ENCODE measurements at regions not wholly inside any gene's neighbourhood (a gene's known extent, or its start where the extent isn't known, plus 50 kb on each side); places are given as distances from the start of the nearest gene placed in this dataset.
"Not testable (repeated sequence)": the region's sequence is repeated elsewhere in the genome, so short reads cannot be mapped to it uniquely, and the experiment has no call there.

DNA sequence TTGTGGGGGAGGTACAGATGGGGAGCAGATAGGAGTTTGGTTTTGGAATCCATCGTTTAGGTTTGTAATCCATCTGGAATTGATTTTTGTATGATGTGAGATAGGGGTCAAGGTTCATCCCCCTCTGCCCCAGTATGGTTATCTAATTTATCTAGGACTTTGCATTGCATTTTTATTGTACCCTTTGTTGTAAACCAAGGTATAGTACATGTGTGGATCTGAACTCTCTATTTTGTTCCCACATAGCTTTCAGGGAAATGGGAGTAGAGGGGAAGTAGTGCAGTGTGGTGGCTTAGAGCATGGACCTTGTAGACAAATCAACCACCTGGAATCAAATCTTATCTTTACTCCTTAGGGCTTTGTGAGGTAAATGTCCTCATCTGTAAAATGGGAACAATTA, 65.7 kb downstream of the RAD54L2 start:
- no peak for DNase-seq
- H2AFZ ChIP-seq, result no peak overlapping the region
- no peaks in the 10 kb centered on the region for H3K9me2 ChIP-seq (ENCODE audit: insufficient read depth)
- ChIA-PET POLR2A (ENCODE audit: unreplicated experiment) (no interaction called here), CTCF (interaction anchor here (0.6 kb wide), 1 partner anchor 182 kb away, joined by 4 read pairs; no protein-coding TSS in a partner anchor)
- H3K27me3 ChIP-seq (ENCODE audit: insufficient read depth, low read depth), result no peaks in the 10 kb centered on the region
- intact Hi-C loops (cut with micrococcal nuclease; ENCODE audit: unreplicated experiment), result no loop called here
- no peaks in the 10 kb centered on the region for H3F3A ChIP-seq (ENCODE audit: insufficient read depth, low read depth)
- no peak for TF ChIP-seq EZH2 (IDR thresholded peaks at IDR 0.05; ENCODE audit: low read depth)
- TF ChIP-seq, protein P1, sequence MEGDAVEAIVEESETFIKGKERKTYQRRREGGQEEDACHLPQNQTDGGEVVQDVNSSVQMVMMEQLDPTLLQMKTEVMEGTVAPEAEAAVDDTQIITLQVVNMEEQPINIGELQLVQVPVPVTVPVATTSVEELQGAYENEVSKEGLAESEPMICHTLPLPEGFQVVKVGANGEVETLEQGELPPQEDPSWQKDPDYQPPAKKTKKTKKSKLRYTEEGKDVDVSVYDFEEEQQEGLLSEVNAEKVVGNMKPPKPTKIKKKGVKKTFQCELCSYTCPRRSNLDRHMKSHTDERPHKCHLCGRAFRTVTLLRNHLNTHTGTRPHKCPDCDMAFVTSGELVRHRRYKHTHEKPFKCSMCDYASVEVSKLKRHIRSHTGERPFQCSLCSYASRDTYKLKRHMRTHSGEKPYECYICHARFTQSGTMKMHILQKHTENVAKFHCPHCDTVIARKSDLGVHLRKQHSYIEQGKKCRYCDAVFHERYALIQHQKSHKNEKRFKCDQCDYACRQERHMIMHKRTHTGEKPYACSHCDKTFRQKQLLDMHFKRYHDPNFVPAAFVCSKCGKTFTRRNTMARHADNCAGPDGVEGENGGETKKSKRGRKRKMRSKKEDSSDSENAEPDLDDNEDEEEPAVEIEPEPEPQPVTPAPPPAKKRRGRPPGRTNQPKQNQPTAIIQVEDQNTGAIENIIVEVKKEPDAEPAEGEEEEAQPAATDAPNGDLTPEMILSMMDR (conservative IDR thresholded peaks at IDR 0.05), result no peak
- H3K79me2 ChIP-seq (ENCODE audit: low read depth), result no peaks in the 10 kb centered on the region
- no TSS peak for BruUV-seq (replicated peaks)
- H3K4me2 ChIP-seq, result no peak overlapping the region
- H3K9me3 ChIP-seq (ENCODE audit: insufficient read depth, low read depth), result no peaks in the 10 kb centered on the region
- H3K27ac ChIP-seq, result no peak overlapping the region
- no peaks in the 10 kb centered on the region for H4K20me1 ChIP-seq (ENCODE audit: insufficient read depth)
- H3K4me1 ChIP-seq (replicated peaks; ENCODE audit: insufficient read depth), result no peaks in the 10 kb centered on the region
- H3K4me3 ChIP-seq, result no peak overlapping the region
- no peaks in the 10 kb centered on the region for H3K36me3 ChIP-seq (ENCODE audit: low read depth)

DNA sequence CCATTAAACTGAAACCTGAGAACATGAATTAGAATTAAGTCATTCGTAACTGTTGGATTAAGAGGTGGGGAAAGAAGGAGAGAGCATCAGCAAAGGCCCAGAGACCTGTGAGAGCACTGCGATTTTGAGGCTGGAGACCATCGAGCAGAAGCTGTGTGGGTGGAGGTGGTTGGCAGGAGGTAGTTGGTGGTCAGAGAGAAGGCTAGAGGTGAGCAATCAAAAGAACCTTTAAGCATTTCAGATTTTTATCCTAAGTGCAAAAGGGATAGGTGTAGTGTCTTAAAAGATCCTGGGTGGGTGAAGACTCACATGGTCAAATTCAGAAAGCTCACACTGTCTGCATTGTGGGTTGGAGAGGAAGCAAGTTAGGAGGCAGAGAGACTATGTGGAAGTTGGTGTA, 65.1 kb upstream of the TEX264 start:
- no peaks in the 10 kb centered on the region for H4K20me1 ChIP-seq (ENCODE audit: insufficient read depth)
- CTCF ChIA-PET, result no interaction called here
- POLR2A ChIA-PET (ENCODE audit: unreplicated experiment), result interaction anchor here (0.5 kb wide), 1 partner anchor 80 kb away, joined by 5 read pairs; no protein-coding TSS in a partner anchor
- no peaks in the 10 kb centered on the region for H3K36me3 ChIP-seq (ENCODE audit: low read depth)
- H3K79me2 ChIP-seq (ENCODE audit: low read depth), result no peaks in the 10 kb centered on the region
- no peak overlapping the region for H3K27ac ChIP-seq
- intact Hi-C loops (cut with micrococcal nuclease; ENCODE audit: unreplicated experiment), result no loop called here
- no peak overlapping the region for H3K4me3 ChIP-seq
- no peaks in the 10 kb centered on the region for H3K9me2 ChIP-seq (ENCODE audit: insufficient read depth)
- no peak overlapping the region for H2AFZ ChIP-seq
- DNase-seq, result no peak
- H3K27me3 ChIP-seq (ENCODE audit: insufficient read depth, low read depth), result no peaks in the 10 kb centered on the region
- no peaks in the 10 kb centered on the region for H3K4me1 ChIP-seq (replicated peaks; ENCODE audit: insufficient read depth)
- no peaks in the 10 kb centered on the region for H3F3A ChIP-seq (ENCODE audit: insufficient read depth, low read depth)
- H3K9me3 ChIP-seq (ENCODE audit: insufficient read depth, low read depth), result no peaks in the 10 kb centered on the region
- BruUV-seq (replicated peaks), result no TSS peak
- H3K4me2 ChIP-seq, result no peak overlapping the region
- TF ChIP-seq, protein P1 (conservative IDR thresholded peaks at IDR 0.05), result no peak
- TF ChIP-seq EZH2 (IDR thresholded peaks at IDR 0.05; ENCODE audit: low read depth), result no peak

GRCh38 chr3:51606871-51607270, 64.2 kb upstream of the TEX264 start:
- H2AFZ ChIP-seq; H3K79me2 ChIP-seq (ENCODE audit: low read depth); DNase-seq; H3K4me1 ChIP-seq (replicated peaks; ENCODE audit: insufficient read depth); BruUV-seq (replicated peaks); CTCF ChIA-PET; H3F3A ChIP-seq (ENCODE audit: insufficient read depth, low read depth); intact Hi-C loops (cut with micrococcal nuclease; ENCODE audit: unreplicated experiment); H3K36me3 ChIP-seq (ENCODE audit: low read depth); H3K27ac ChIP-seq; H3K4me3 ChIP-seq; H3K9me2 ChIP-seq (ENCODE audit: insufficient read depth); H3K9me3 ChIP-seq (ENCODE audit: insufficient read depth, low read depth); H3K27me3 ChIP-seq (ENCODE audit: insufficient read depth, low read depth); POLR2A ChIA-PET (ENCODE audit: unreplicated experiment); H3K4me2 ChIP-seq; H4K20me1 ChIP-seq (ENCODE audit: insufficient read depth): not testable (repeated sequence)

DNA sequence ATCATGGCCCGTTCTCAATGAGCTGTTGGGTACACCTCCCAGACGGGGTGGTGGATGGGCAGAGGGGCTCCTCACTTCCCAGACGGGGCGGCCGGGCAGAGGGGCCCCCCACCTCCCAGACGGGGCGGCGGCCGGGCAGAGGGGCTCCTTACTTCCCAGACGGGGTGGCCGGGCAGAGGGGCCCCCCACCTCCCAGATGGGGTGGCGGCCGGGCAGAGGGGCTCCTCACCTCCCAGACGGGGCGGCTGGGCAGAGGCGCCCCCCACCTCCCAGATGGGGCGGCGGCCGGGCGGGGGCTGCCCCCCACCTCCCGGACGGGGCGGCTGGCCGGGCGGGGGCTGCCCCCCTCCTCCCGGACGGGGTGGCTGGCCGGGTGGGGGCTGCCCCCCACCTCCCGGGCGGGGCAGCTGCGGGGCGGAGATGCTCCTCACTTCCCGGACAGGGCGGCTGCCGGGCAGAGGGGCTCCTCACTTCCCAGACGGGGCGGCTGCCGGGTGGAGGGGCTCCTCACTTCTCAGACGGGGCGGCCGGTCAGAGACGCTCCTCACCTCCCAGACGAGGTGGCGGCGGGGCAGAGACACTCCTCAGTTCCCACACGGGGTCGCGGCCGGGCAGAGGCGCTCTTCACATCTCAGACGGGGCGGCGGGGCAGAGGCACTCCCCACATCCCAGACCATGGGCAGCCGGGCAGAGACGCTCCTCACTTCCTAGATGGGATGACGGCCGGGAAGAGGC, 63.3 kb upstream of the TEX264 start:
- H3K36me3 ChIP-seq (ENCODE audit: low read depth); H3K9me2 ChIP-seq (ENCODE audit: insufficient read depth); CTCF ChIA-PET; intact Hi-C loops (cut with micrococcal nuclease; ENCODE audit: unreplicated experiment); H2AFZ ChIP-seq; POLR2A ChIA-PET (ENCODE audit: unreplicated experiment); H4K20me1 ChIP-seq (ENCODE audit: insufficient read depth); BruUV-seq (replicated peaks); H3K4me2 ChIP-seq; H3K4me3 ChIP-seq; H3K9me3 ChIP-seq (ENCODE audit: insufficient read depth, low read depth); H3K4me1 ChIP-seq (replicated peaks; ENCODE audit: insufficient read depth); H3F3A ChIP-seq (ENCODE audit: insufficient read depth, low read depth); H3K27me3 ChIP-seq (ENCODE audit: insufficient read depth, low read depth); DNase-seq; H3K27ac ChIP-seq; H3K79me2 ChIP-seq (ENCODE audit: low read depth): not testable (repeated sequence)
